Stimulated activated memory B cell treated with anti-CD40 and anti-IgM and Interleukin-4, amounts not matched to agents 10 μg/mL and 1 μg/mL and 100 μg/mL, for 72 hours (primary cell): ENCODE measurements at regions not wholly inside any gene's neighbourhood (a gene's known extent, or its start where the extent isn't known, plus 50 kb on each side); places are given as distances from the start of the nearest gene placed in this dataset.

Experiments
- ATAC-seq: fragments of 150-1000 bp; cut with Tn5 transposase; 2 replicates; pipeline ENCODE4 v1.10.0; 2021
- H3K27ac Mint-ChIP-seq: one replicate; pipeline ENCODE4 v1.8.0; 2022; ENCODE audit warnings: mild to moderate bottlenecking, mixed read lengths
- H3K27me3 Mint-ChIP-seq: one replicate; pipeline ENCODE4 v1.8.0; 2022; ENCODE audit warnings: mixed read lengths
- H3K36me3 Mint-ChIP-seq: one replicate; pipeline ENCODE4 v1.8.0; 2022; ENCODE audit warnings: mixed read lengths
- H3K4me1 Mint-ChIP-seq: one replicate; pipeline ENCODE4 v1.8.0; 2022; ENCODE audit warnings: mixed read lengths
- H3K4me3 Mint-ChIP-seq: one replicate; pipeline ENCODE4 v1.8.0; 2022; ENCODE audit warnings: mild to moderate bottlenecking, moderate library complexity, mixed read lengths
- H3K9me3 Mint-ChIP-seq: one replicate; pipeline ENCODE4 v1.8.0; 2022; ENCODE audit warnings: mixed read lengths

- H3K4me3 Mint-ChIP-seq: no peak overlapping the region
- no peak overlapping the region for H3K27ac Mint-ChIP-seq
- no peak for ATAC-seq
- no peaks in the 10 kb centered on the region for H3K36me3 Mint-ChIP-seq
- H3K27me3 Mint-ChIP-seq: no peaks in the 10 kb centered on the region
- H3K9me3 Mint-ChIP-seq: peaks cover 8% of the 10 kb centered on the region
- no peaks in the 10 kb centered on the region for H3K4me1 Mint-ChIP-seq
These were observed 246.1 kb downstream of the UQCRFS1 start for GRCh38 chr19:28966737-28967399.

GRCh38 chr19:28964500-28964899 is 248.5 kb downstream of the UQCRFS1 start:
- Mint-ChIP-seq H3K27me3 (no peaks in the 10 kb centered on the region), H3K36me3 (no peaks in the 10 kb centered on the region), H3K4me3 (no peak overlapping the region), H3K9me3 (peaks cover 11% of the 10 kb centered on the region), H3K27ac (no peak overlapping the region), H3K4me1 (no peaks in the 10 kb centered on the region)
- no peak for ATAC-seq

GRCh38 chr19:28963486-28964250 is 249.3 kb downstream of the UQCRFS1 start:
- no peaks in the 10 kb centered on the region for H3K27me3 Mint-ChIP-seq
- no peak overlapping the region for H3K27ac Mint-ChIP-seq
- H3K36me3 Mint-ChIP-seq: no peaks in the 10 kb centered on the region
- H3K4me3 Mint-ChIP-seq: no peak overlapping the region
- peaks cover 8% of the 10 kb centered on the region for H3K9me3 Mint-ChIP-seq
- ATAC-seq: no peak
- H3K4me1 Mint-ChIP-seq: no peaks in the 10 kb centered on the region

GRCh38 chr19:28961772-28962500 is 251.0 kb downstream of the UQCRFS1 start:
- Mint-ChIP-seq H3K27ac (no peak overlapping the region), H3K36me3 (no peaks in the 10 kb centered on the region), H3K27me3 (no peaks in the 10 kb centered on the region), H3K9me3 (peaks cover 5% of the 10 kb centered on the region), H3K4me3 (no peak overlapping the region), H3K4me1 (no peaks in the 10 kb centered on the region)
- ATAC-seq: no peak

GRCh38 chr19:28960986-28961705 is 251.8 kb downstream of the UQCRFS1 start:
- Mint-ChIP-seq H3K4me1 (no peaks in the 10 kb centered on the region), H3K9me3 (peaks cover 5% of the 10 kb centered on the region), H3K36me3 (no peaks in the 10 kb centered on the region), H3K4me3 (no peak overlapping the region), H3K27ac (no peak overlapping the region), H3K27me3 (no peaks in the 10 kb centered on the region)
- no peak for ATAC-seq

GRCh38 chr19:28960586-28960985 is 252.4 kb downstream of the UQCRFS1 start:
- Mint-ChIP-seq H3K27ac (no peak overlapping the region), H3K36me3 (no peaks in the 10 kb centered on the region), H3K4me1 (no peaks in the 10 kb centered on the region), H3K4me3 (no peak overlapping the region), H3K9me3 (peaks cover 5% of the 10 kb centered on the region), H3K27me3 (no peaks in the 10 kb centered on the region)
- no peak for ATAC-seq

GRCh38 chr19:28956961-28957360 is 256.0 kb downstream of the UQCRFS1 start:
- Mint-ChIP-seq H3K27me3 (no peaks in the 10 kb centered on the region), H3K9me3 (peaks cover 3% of the 10 kb centered on the region), H3K4me3 (no peak overlapping the region), H3K27ac (no peak overlapping the region), H3K36me3 (no peaks in the 10 kb centered on the region), H3K4me1 (no peaks in the 10 kb centered on the region)
- no peak for ATAC-seq

- Mint-ChIP-seq H3K27me3 (no peaks in the 10 kb centered on the region), H3K4me1 (no peaks in the 10 kb centered on the region), H3K27ac (no peak overlapping the region), H3K4me3 (no peak overlapping the region), H3K9me3 (peaks cover 3% of the 10 kb centered on the region), H3K36me3 (no peaks in the 10 kb centered on the region)
- ATAC-seq: no peak
These were observed 256.5 kb downstream of the UQCRFS1 start for GRCh38 chr19:28956421-28956820.

GRCh38 chr19:28949535-28949934 is 263.4 kb downstream of the UQCRFS1 start:
- H3K4me1 Mint-ChIP-seq: no peaks in the 10 kb centered on the region
- H3K27me3 Mint-ChIP-seq: no peaks in the 10 kb centered on the region
- no peaks in the 10 kb centered on the region for H3K36me3 Mint-ChIP-seq
- H3K4me3 Mint-ChIP-seq: no peak overlapping the region
- peaks cover 8% of the 10 kb centered on the region for H3K9me3 Mint-ChIP-seq
- H3K27ac Mint-ChIP-seq: no peak overlapping the region
- ATAC-seq: no peak

- Mint-ChIP-seq H3K4me3 (no peak overlapping the region), H3K9me3 (peaks cover 9% of the 10 kb centered on the region), H3K27me3 (no peaks in the 10 kb centered on the region), H3K36me3 (no peaks in the 10 kb centered on the region), H3K27ac (no peak overlapping the region), H3K4me1 (no peaks in the 10 kb centered on the region)
- no peak for ATAC-seq
These were observed 263.9 kb downstream of the UQCRFS1 start for GRCh38 chr19:28949027-28949426.

GRCh38 chr19:28948566-28948965 is 264.4 kb downstream of the UQCRFS1 start:
- H3K36me3 Mint-ChIP-seq: no peaks in the 10 kb centered on the region

GRCh38 chr19:28948026-28948425 is 264.9 kb downstream of the UQCRFS1 start:
- Mint-ChIP-seq H3K9me3 (peaks cover 13% of the 10 kb centered on the region), H3K27ac (no peak overlapping the region), H3K36me3 (no peaks in the 10 kb centered on the region), H3K4me1 (no peaks in the 10 kb centered on the region), H3K27me3 (no peaks in the 10 kb centered on the region), H3K4me3 (no peak overlapping the region)
- ATAC-seq: no peak

More at GRCh38 chr19:28948566-28948965, 264.4 kb downstream of the UQCRFS1 start:
- Mint-ChIP-seq H3K27ac (no peak overlapping the region), H3K4me1 (no peaks in the 10 kb centered on the region), H3K27me3 (no peaks in the 10 kb centered on the region), H3K9me3 (peaks cover 11% of the 10 kb centered on the region), H3K4me3 (no peak overlapping the region)
- no peak for ATAC-seq

- H3K27ac Mint-ChIP-seq: no peak overlapping the region
- no peaks in the 10 kb centered on the region for H3K36me3 Mint-ChIP-seq
- H3K9me3 Mint-ChIP-seq: peaks cover 9% of the 10 kb centered on the region
- H3K27me3 Mint-ChIP-seq: no peaks in the 10 kb centered on the region
- ATAC-seq: no peak
- H3K4me1 Mint-ChIP-seq: no peaks in the 10 kb centered on the region
- no peak overlapping the region for H3K4me3 Mint-ChIP-seq
These were observed 269.3 kb downstream of the UQCRFS1 start for GRCh38 chr19:28943651-28944050.

- Mint-ChIP-seq H3K36me3 (no peaks in the 10 kb centered on the region), H3K4me1 (no peaks in the 10 kb centered on the region)
- ATAC-seq: no peak
These were observed 271.1 kb downstream of the UQCRFS1 start for GRCh38 chr19:28941833-28942232.

More at GRCh38 chr19:28941833-28942232, 271.1 kb downstream of the UQCRFS1 start:
- Mint-ChIP-seq H3K27ac (no peak overlapping the region), H3K4me3 (no peak overlapping the region), H3K9me3 (peaks cover 15% of the 10 kb centered on the region), H3K27me3 (no peaks in the 10 kb centered on the region)
